AG04449 (cell line): ENCODE measurements at regions not wholly inside any gene's neighbourhood (a gene's known extent, or its start where the extent isn't known, plus 50 kb on each side); places are given as distances from the start of the nearest gene placed in this dataset.
"Not testable (repeated sequence)": the region's sequence is repeated elsewhere in the genome, so short reads cannot be mapped to it uniquely, and the experiment has no call there.

Source experiments
- CTCF ChIA-PET: fragments of 350-600 bp; formaldehyde crosslinking; extraction: SDS; loops from one replicate; lab custom pipeline; 2021; ENCODE audit warnings: antibody characterized with exemption; lab: Yijun Ruan, JAX
- POLR2A ChIA-PET: fragments of 400-600, 350-600 bp; formaldehyde crosslinking; extraction: SDS; loops from one replicate; lab custom pipeline; 2020; ENCODE audit warnings: antibody characterized with exemption, inconsistent platforms; lab: Yijun Ruan, JAX
- DNase-seq: peaks from one replicate; pipeline ENCODE4 v3.0.0-alpha.2; 2010; ENCODE audit warnings: low read depth, low spot score
- H3K4me3 ChIP-seq: 2 replicates; pipeline ENCODE4 v1.5.1; 2011; ENCODE audit warnings: low read depth, mild to moderate bottlenecking, control low read depth, low read length
- CTCF ChIP-seq: IDR thresholded peaks from one replicate; pipeline ENCODE4 v1.5.1; 2011; ENCODE audit warnings: mild to moderate bottlenecking, moderate library complexity, low read length, control low read depth, inconsistent platforms; ENCODE audit not compliant: insufficient read depth; ENCODE audit errors: missing control alignments

- no peak for DNase-seq
- POLR2A ChIA-PET: no interaction called here
- TF ChIP-seq CTCF: no peak
- CTCF ChIA-PET: interaction anchor here (1.5 kb wide), 1 partner anchor 9 kb away, joined by 3 read pairs; no protein-coding TSS in a partner anchor
- no peak overlapping the region for H3K4me3 ChIP-seq
These were observed 257.5 kb downstream of the INHBA start for GRCh38 chr7:41445432-41445831.

GRCh38 chr7:41439515-41439879, 263.4 kb downstream of the INHBA start:
- POLR2A ChIA-PET: no interaction called here
- no peak for TF ChIP-seq CTCF
- no peak overlapping the region for H3K4me3 ChIP-seq
- DNase-seq: no peak
- CTCF ChIA-PET: interaction anchor here (0.7 to 2.1 kb wide), 4 partner anchors 9 to 437 kb away, joined by 3 to 6 read pairs (median 4); no protein-coding TSS in a partner anchor

GRCh38 chr7:41438705-41439514, 264.0 kb downstream of the INHBA start:
- no peak overlapping the region for H3K4me3 ChIP-seq
- no peak for TF ChIP-seq CTCF
- no peak for DNase-seq
- ChIA-PET CTCF (interaction anchor here (1.2 to 2.1 kb wide), 2 partner anchors 9 to 16 kb away, joined by 5 to 6 read pairs; no protein-coding TSS in a partner anchor), POLR2A (no interaction called here)

GRCh38 chr7:41437257-41438196, 265.4 kb downstream of the INHBA start:
- no peak for TF ChIP-seq CTCF
- ChIA-PET CTCF (interaction anchor here (1.6 kb wide), 1 partner anchor 11 kb away, joined by 4 read pairs; no protein-coding TSS in a partner anchor), POLR2A (no interaction called here)
- DNase-seq: no peak
- no peak overlapping the region for H3K4me3 ChIP-seq

- no peak overlapping the region for H3K4me3 ChIP-seq
- TF ChIP-seq CTCF: no peak
- no peak for DNase-seq
- ChIA-PET POLR2A (no interaction called here), CTCF (interaction anchor here (0.8 to 1.6 kb wide), 2 partner anchors 9 to 10 kb away, joined by 3 to 4 read pairs; no protein-coding TSS in a partner anchor)
These were observed 266.8 kb downstream of the INHBA start for GRCh38 chr7:41436139-41436538.

GRCh38 chr7:41435020-41435419, 267.9 kb downstream of the INHBA start:
- CTCF ChIA-PET, POLR2A ChIA-PET, DNase-seq, H3K4me3 ChIP-seq: not testable (repeated sequence)
